ENCODE measurements at regions not wholly inside any gene's neighbourhood (a gene's known extent, or its start where the extent isn't known, plus 50 kb on each side); places are given as distances from the start of the nearest gene placed in this dataset.
"Not testable (repeated sequence)": the region's sequence is repeated elsewhere in the genome, so short reads cannot be mapped to it uniquely, and the experiment has no call there.

DNA sequence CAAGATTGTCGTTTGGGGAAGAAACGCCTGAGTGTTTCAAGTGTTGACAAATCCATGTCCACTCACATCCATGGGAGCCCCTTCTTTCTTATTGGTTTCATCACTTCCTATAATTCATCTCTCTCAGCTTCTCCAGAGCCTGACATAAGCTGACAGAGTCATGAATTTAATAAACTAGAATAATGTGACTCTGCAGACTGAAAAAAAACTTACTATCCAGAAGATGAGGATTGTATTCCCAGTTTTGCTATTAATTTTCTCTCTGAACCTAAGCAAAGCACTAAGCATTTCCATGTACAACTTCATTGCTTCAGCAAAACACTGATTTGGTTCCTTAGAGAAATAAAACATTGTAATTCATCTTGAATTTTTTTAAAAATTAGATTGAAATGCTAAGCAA is 691.8 kb downstream of the MTRR start:
- Histone ChIP-seq H3K9me2 (ENCODE audit: insufficient read depth, low read length) (no peaks in the 10 kb centered on the region), H3K4me3 (ENCODE audit: low read depth, low read length, poor library complexity, severe bottlenecking) (no peak overlapping the region), H3K4me1 (ENCODE audit: insufficient read depth, low read length, poor library complexity, severe bottlenecking) (no peaks in the 10 kb centered on the region), H4K20me1 (ENCODE audit: insufficient read depth, low read length) (no peaks in the 10 kb centered on the region), H3K79me2 (ENCODE audit: insufficient read depth, low read depth, low read length) (no peaks in the 10 kb centered on the region), H3K9me3 (ENCODE audit: low read length) (no peaks in the 10 kb centered on the region), H3K36me3 (ENCODE audit: insufficient read depth, low read length) (no peaks in the 10 kb centered on the region), H2AFZ (ENCODE audit: low read length) (no peak overlapping the region), H3K27ac (ENCODE audit: low read depth, low read length, poor library complexity, severe bottlenecking) (no peak overlapping the region), H3K4me2 (ENCODE audit: low read length) (no peak overlapping the region)
- intact Hi-C loops (cut with micrococcal nuclease; ENCODE audit: unreplicated experiment), result no loop called here
- TF ChIP-seq, protein P1, sequence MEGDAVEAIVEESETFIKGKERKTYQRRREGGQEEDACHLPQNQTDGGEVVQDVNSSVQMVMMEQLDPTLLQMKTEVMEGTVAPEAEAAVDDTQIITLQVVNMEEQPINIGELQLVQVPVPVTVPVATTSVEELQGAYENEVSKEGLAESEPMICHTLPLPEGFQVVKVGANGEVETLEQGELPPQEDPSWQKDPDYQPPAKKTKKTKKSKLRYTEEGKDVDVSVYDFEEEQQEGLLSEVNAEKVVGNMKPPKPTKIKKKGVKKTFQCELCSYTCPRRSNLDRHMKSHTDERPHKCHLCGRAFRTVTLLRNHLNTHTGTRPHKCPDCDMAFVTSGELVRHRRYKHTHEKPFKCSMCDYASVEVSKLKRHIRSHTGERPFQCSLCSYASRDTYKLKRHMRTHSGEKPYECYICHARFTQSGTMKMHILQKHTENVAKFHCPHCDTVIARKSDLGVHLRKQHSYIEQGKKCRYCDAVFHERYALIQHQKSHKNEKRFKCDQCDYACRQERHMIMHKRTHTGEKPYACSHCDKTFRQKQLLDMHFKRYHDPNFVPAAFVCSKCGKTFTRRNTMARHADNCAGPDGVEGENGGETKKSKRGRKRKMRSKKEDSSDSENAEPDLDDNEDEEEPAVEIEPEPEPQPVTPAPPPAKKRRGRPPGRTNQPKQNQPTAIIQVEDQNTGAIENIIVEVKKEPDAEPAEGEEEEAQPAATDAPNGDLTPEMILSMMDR (conservative IDR thresholded peaks at IDR 0.05; ENCODE audit: low read length), result no peak
- no peak for TF ChIP-seq EZH2phosphoT487 (IDR thresholded peaks at IDR 0.05; ENCODE audit: borderline replicate concordance, low read depth, low read length)
- ChIA-PET POLR2A (no interaction called here), CTCF (ENCODE audit: unreplicated experiment) (no interaction called here)
- DNase-seq (ENCODE audit: low spot score), result no peak
- no TSS peak for BruUV-seq (replicated peaks)

DNA sequence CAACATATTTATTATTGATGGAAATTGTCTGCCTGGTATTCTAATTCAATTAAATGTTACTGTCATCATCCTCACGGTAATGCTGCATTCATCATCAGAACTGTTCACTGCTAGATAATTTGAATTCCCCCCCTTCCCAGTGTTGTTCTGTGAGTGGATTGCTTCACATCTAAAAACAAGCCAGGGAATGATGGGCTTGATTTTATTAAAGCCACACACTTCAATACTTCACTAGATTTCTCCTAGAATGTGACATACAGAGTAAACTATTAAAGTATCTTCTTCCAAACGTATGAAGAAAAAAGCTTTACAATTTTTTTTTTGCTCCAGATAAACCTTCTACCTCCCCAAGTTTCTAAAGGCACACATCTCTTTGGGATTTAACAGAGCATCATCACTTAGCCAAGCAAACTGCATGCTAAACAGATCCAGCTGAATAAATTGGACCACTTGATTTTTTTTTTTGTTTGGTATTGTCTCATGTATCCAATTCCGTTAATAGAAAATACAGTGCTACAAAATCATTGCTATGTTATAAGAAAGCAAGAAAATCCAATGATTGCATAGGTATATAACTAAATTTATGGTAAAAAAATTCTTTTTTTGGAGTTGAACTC is 692.4 kb downstream of the MTRR start:
- H3K4me3 ChIP-seq (ENCODE audit: low read depth, low read length, poor library complexity, severe bottlenecking), result no peak overlapping the region
- no peaks in the 10 kb centered on the region for H4K20me1 ChIP-seq (ENCODE audit: insufficient read depth, low read length)
- no peaks in the 10 kb centered on the region for H3K79me2 ChIP-seq (ENCODE audit: insufficient read depth, low read depth, low read length)
- H3K36me3 ChIP-seq (ENCODE audit: insufficient read depth, low read length), result no peaks in the 10 kb centered on the region
- no peaks in the 10 kb centered on the region for H3K4me1 ChIP-seq (ENCODE audit: insufficient read depth, low read length, poor library complexity, severe bottlenecking)
- no TSS peak for BruUV-seq (replicated peaks)
- TF ChIP-seq EZH2phosphoT487 (IDR thresholded peaks at IDR 0.05; ENCODE audit: borderline replicate concordance, low read depth, low read length), result no peak
- TF ChIP-seq, protein P1 (conservative IDR thresholded peaks at IDR 0.05; ENCODE audit: low read length), result no peak
- DNase-seq (ENCODE audit: low spot score), result no peak
- ChIA-PET POLR2A (no interaction called here), CTCF (ENCODE audit: unreplicated experiment) (no interaction called here)
- no peak overlapping the region for H2AFZ ChIP-seq (ENCODE audit: low read length)
- H3K4me2 ChIP-seq (ENCODE audit: low read length), result no peak overlapping the region
- H3K9me2 ChIP-seq (ENCODE audit: insufficient read depth, low read length), result no peaks in the 10 kb centered on the region
- H3K9me3 ChIP-seq (ENCODE audit: low read length), result no peaks in the 10 kb centered on the region
- no peak overlapping the region for H3K27ac ChIP-seq (ENCODE audit: low read depth, low read length, poor library complexity, severe bottlenecking)
- intact Hi-C loops (cut with micrococcal nuclease; ENCODE audit: unreplicated experiment), result no loop called here

DNA sequence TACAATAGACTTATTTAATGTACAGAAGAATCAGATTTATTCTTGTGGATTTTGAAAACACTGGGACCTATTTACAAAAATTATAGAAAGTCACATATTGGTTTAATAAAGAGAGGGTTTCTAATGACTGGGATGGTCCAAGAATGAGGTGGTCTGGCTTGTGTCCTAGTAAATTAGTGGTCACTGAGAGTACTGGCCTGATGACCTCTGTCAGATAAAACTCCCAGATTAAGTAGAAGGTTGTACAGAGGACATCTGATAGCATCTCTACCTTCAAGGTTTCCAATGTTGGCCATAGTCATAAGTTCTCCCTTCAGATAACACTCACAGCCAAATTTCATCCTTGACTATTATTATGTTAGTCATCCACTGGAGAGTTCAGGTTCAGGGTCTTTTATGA is 692.9 kb downstream of the MTRR start:
- DNase-seq (ENCODE audit: low spot score), result no peak
- intact Hi-C loops (cut with micrococcal nuclease; ENCODE audit: unreplicated experiment), result no loop called here
- Histone ChIP-seq H4K20me1 (ENCODE audit: insufficient read depth, low read length) (no peaks in the 10 kb centered on the region), H3K4me1 (ENCODE audit: insufficient read depth, low read length, poor library complexity, severe bottlenecking) (no peaks in the 10 kb centered on the region), H3K36me3 (ENCODE audit: insufficient read depth, low read length) (no peaks in the 10 kb centered on the region), H3K4me3 (ENCODE audit: low read depth, low read length, poor library complexity, severe bottlenecking) (no peak overlapping the region), H3K79me2 (ENCODE audit: insufficient read depth, low read depth, low read length) (no peaks in the 10 kb centered on the region), H2AFZ (ENCODE audit: low read length) (no peak overlapping the region), H3K4me2 (ENCODE audit: low read length) (no peak overlapping the region), H3K9me3 (ENCODE audit: low read length) (no peaks in the 10 kb centered on the region), H3K9me2 (ENCODE audit: insufficient read depth, low read length) (no peaks in the 10 kb centered on the region), H3K27ac (ENCODE audit: low read depth, low read length, poor library complexity, severe bottlenecking) (no peak overlapping the region)
- ChIA-PET CTCF (ENCODE audit: unreplicated experiment) (no interaction called here), POLR2A (no interaction called here)
- no TSS peak for BruUV-seq (replicated peaks)
- no peak for TF ChIP-seq EZH2phosphoT487 (IDR thresholded peaks at IDR 0.05; ENCODE audit: borderline replicate concordance, low read depth, low read length)
- TF ChIP-seq, protein P1 (conservative IDR thresholded peaks at IDR 0.05; ENCODE audit: low read length), result no peak

DNA sequence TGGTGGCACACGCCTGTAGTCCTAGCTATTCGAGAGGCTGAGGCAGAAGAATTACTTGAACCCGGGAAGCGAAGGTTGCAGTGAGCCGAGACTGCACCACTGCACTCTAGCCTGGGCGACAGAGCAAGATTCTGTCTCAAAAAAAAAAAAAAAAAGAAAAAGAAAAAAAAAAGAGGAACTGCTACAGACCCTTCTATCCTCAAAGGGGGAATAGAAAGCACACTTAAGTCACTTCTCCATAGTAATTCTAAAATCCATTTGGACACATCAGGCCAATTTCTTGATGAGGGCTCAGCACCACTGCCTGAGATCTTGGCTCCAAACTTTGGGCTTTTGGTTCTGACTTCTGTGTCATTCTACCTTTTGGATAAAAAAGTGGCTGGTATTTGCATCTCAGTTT is 694.6 kb downstream of the MTRR start:
- DNase-seq (ENCODE audit: low spot score); H3K79me2 ChIP-seq (ENCODE audit: insufficient read depth, low read depth, low read length); H3K27ac ChIP-seq (ENCODE audit: low read depth, low read length, poor library complexity, severe bottlenecking); H3K4me3 ChIP-seq (ENCODE audit: low read depth, low read length, poor library complexity, severe bottlenecking); H2AFZ ChIP-seq (ENCODE audit: low read length); H3K36me3 ChIP-seq (ENCODE audit: insufficient read depth, low read length); H3K4me2 ChIP-seq (ENCODE audit: low read length); H3K4me1 ChIP-seq (ENCODE audit: insufficient read depth, low read length, poor library complexity, severe bottlenecking); H3K9me3 ChIP-seq (ENCODE audit: low read length); H3K9me2 ChIP-seq (ENCODE audit: insufficient read depth, low read length); BruUV-seq (replicated peaks); H4K20me1 ChIP-seq (ENCODE audit: insufficient read depth, low read length); intact Hi-C loops (cut with micrococcal nuclease; ENCODE audit: unreplicated experiment); CTCF ChIA-PET (ENCODE audit: unreplicated experiment): not testable (repeated sequence)
- POLR2A ChIA-PET, result interaction anchor here (0.6 kb wide), 1 partner anchor 108 kb away, joined by 3 read pairs; no protein-coding TSS in a partner anchor
